HG02623 (cell line): ENCODE measurements at regions not wholly inside any gene's neighbourhood (a gene's known extent, or its start where the extent isn't known, plus 50 kb on each side); places are given as distances from the start of the nearest gene placed in this dataset.
"Not testable (repeated sequence)": the region's sequence is repeated elsewhere in the genome, so short reads cannot be mapped to it uniquely, and the experiment has no call there.

Source experiments
- ATAC-seq: cut with Tn5 transposase; IDR thresholded peaks from one replicate; pipeline ENCODE4 v1.9.1; 2021; ENCODE audit warnings: moderate library complexity; ENCODE audit not compliant: unreplicated experiment

DNA sequence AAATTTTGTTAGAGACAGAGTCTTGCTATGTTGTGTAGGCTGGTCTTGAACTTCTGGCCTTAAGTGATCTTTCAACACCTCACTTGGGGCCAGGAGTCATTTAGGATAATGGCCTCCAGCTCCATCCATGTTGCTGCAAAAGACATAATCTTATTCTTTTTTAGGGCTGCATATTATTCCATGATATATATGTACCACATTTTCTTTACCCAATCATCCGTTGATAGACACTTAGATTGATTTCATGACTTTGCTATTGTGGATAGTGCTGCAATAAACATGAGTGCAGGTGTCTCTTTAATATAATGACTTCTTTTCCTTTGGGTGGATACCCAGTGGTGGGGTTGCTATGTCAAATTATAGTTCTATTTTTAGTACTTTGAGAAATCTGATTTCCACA is 140.9 kb upstream of the LCORL start:
- no peak for ATAC-seq

DNA sequence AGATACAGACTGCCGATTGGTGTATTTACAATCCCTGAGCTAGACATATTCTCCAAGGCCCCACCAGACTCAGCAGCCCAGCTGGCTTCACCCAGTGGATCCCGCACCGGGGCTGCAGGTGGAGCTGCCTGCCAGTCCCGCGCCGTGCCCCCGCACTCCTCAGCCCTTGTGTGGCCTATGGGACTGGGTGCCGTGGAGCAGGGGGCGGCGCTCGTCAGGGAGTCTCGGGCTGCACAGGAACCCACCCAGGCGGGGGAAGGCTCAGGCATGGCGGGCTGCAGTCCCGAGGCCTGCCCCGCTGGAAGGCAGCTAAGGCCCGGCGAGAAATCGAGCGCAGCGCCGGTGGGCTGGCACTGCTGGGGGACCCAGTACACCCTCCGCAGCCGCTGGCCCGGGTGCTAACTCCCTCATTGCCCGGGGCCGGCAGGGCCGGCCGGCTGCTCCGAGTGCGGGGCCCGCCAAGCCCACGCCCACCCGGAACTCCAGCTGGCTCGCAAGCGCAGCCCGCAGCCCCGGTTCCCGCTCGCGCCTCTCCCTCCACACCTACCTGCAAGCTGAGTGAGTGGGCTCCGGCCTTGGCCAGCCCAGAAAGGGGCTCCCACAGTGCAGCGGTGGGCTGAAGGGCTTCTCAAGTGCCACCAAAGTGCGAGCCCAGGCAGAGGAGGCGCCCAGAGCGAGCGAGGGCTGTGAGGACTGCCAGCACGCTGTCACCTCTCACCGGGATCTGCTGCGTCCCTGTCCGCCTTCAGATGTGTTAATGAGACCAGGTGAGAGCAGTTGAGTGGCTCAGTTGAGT is 137.8 kb upstream of the LCORL start:
- not testable (repeated sequence) for ATAC-seq

DNA sequence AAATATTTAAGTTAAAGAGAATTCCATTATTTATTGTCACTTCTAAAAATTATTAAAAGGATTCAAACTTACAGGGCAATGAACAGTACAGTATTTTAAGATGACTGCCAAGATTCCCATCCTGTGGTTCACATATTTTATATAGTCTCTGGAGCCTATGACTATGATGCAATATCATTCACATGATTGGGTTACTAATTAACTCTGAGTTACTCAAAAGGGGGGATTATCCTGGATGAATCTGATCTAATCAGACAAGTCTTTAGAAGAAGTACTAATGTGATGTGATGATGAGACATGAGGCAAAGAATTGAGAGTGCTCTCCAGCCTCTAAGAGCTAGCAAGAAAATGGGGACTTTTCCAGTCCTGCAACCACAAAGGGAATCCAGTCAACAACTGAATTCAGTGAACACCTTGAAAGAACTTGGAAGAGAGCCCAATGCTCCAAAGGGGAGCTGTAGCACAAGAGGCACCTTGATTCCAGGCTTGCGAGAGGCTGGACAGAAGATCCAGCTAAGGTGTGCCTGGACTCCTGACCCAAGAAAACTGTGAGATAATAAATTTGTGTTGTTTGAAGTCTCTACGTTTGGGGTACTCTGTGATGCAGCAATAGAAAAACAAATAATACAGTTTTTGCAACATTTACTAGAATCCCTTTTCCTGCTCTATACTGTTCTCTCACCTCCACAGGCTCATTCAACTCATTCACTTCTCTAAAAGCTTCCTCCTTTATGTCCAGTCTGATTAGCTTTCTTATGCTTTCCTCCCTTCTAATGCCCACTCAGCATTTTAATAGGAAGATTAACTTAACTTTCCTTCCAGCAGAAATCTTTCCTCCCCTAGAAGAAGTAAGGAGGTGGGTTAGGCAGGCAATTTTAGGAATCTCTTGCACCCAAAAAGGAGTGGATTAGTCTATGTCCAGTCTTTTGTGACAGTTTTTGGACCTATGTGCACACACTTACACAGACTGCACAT is 133.8 kb upstream of the LCORL start:
- no peak for ATAC-seq

DNA sequence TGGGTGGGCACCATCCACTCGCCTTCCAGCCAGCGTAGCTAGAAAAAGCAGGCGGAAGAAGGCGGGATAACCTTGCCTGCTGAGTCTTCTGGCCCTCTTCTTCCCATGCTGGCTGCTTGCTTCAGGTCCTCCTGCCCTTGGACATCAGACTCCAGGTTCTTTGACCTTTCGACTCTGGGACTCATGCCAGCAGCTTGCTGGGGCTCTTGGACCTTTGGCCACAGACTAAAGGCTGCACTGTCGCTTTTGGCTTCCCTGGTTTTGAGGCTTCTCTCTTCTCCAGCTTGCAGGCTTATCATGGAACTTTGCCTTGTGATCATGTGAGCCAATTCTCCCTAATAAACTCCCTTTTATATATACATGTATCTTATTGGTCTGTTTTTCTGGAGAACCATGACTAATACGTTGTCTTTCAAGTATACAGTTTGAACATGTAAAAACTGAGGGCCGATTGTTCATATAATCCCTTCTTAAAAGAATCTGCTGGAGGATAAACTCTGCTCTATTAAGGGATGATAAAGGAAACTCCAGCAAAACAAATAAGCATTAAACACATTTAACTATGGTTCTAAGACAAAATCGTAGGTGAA is 116.6 kb upstream of the LCORL start:
- ATAC-seq, result no peak

GRCh38 chr4:18134111-18134510 is 112.6 kb upstream of the LCORL start:
- ATAC-seq, result no peak

DNA sequence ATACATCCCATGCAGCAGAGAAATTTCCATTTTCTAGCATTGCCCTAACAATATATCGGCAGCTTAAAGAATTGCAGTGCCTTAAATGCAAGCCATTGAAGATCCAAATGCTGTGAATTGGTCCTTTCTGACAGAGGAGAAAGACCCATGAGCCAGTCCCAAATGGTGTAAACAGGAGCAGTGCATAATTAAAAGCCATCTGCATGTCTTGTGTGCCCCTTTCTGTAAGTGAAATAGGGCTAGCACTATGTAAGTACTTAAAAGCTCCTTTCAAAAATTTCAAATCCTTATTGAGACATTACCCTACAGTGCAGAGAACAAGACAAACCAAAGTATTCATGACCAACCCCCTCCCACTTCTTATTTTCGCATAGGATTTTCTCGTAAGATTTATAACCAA is 108.7 kb upstream of the LCORL start:
- ATAC-seq, result no peak

GRCh38 chr4:18128241-18128640 is 106.7 kb upstream of the LCORL start:
- ATAC-seq, result no peak

- no peak for ATAC-seq
These were observed 105.5 kb upstream of the LCORL start for GRCh38 chr4:18127030-18127429.

DNA sequence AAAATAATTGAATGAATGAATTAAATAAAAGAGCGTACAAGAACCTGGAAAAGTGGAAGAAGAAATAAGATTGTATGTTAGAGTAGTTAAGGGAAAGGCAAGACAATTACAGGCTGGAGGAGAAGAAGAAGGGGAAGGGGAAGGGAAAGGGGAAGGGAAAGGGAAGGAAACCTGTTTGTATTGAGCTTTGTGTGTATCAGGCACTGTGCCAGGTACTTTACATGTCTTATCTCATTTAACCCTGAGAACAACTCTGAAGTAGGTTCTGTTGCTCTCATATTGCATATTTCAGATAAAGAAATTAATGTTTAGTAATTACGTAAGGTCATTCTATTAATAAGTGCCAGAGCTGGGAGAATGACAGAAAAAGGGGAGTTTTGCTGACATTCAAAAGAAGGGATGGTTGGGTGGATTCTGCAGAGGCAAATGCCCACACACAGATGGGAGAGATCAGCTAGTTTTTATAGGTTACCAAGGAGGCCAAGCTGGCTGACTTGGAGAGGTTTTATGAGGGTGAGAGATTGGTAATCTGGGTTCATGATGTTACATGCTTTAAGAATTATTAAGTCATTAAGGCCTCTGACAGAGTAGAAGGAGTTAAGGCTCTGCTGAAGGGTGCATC is 92.3 kb upstream of the LCORL start:
- no peak for ATAC-seq

DNA sequence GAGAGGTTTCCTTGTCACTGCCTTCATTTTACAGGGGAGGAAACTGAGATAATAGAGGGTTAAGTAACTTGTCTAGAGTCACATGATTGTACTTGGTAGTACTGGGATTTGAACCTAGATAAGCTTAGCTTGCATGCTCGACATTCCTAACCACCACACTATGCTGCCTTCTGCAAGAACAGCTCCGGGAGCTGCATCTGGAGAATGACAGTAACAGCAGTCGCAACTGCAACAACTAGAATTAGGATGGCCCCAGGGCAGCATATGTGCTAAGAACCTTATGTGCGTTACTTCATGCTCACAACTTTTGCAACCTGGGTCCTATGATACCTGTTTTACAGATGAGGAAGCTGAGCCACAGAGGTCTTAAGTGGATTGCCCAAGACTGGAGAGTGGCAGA is 89.5 kb upstream of the LCORL start:
- ATAC-seq, result no peak

DNA sequence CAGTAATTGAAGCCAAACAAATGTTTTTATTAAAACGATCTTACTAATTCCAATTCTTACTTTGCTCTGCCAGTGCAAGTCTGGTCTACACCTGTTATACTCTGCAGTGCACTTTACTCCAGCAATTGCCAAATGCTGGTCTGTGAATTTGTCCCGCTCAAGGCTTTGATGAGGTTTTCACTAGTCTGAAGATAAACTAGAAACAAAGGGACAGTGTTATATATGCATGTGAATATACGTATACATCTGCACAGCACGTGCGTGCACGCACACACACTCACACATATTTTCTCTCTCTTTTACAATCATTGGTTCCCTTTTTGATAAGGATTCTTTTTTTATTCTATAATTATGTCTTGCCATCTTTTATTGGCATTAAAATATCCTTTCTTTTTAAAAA is 88.5 kb upstream of the LCORL start:
- ATAC-seq, result no peak

DNA sequence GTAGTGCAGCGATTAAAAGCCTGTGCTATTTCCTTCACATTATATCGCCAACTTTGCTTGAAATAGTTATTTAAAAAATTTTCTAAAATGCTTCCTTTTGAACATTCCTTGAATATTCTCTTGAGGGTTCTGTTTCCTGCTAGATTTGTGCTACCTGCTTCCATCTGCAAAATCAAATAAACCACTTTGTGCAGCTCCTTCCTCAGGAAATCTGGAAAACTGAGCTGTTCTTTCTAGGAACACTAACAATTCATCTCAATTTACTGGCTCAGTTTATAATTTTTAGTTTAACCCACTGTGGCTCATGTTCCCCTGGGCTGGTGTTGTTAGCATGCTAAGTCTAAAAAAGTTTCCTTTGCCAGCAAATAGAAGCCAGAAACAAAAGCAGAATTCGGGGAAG is 88.1 kb upstream of the LCORL start:
- no peak for ATAC-seq

GRCh38 chr4:18107848-18108528 is 86.4 kb upstream of the LCORL start:
- not testable (repeated sequence) for ATAC-seq

DNA sequence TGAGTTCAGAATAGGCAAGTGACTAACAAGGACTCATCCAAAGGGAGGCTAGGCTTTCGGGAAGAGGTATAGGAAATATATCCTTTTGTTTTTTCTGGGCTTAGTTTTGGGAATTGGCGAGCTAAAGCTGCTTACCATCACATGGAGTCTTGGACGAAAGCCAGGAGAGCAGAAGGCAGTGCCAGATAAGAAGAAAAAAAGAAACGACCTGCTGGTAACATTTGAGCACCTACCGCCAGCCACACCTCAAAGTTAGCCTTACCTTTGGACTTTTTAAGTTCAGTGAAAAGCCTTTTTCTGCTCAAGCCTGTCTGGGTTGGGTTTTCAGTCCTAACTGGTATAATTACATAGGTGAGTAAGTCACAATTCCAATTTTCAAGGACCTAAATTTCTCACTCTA is 85.1 kb upstream of the LCORL start:
- no peak for ATAC-seq

GRCh38 chr4:18105030-18106011 is 83.8 kb upstream of the LCORL start:
- ATAC-seq, result peak; percentile 81

GRCh38 chr4:18103876-18104605 is 82.5 kb upstream of the LCORL start:
- no peak for ATAC-seq

DNA sequence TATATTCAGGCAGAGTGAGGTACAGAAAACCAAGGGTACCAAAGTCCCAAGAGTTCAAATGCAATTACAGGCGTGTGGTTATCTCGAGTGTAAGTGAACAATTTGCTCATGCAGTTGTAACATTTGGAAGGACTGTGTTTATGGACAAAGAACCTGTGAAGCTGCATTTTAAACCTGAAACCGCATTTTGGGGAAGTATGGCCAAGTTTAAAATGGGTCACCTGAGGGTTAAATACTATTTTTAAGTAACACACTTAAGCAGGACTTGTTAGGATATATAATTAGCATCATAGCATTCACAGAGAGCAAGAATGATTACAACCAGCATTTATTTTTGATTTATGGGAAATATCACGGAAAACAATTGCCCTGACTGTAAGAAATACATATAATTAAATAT is 79.1 kb upstream of the LCORL start:
- no peak for ATAC-seq

- not testable (repeated sequence) for ATAC-seq
These were observed 68.9 kb upstream of the LCORL start for GRCh38 chr4:18090447-18090846.

DNA sequence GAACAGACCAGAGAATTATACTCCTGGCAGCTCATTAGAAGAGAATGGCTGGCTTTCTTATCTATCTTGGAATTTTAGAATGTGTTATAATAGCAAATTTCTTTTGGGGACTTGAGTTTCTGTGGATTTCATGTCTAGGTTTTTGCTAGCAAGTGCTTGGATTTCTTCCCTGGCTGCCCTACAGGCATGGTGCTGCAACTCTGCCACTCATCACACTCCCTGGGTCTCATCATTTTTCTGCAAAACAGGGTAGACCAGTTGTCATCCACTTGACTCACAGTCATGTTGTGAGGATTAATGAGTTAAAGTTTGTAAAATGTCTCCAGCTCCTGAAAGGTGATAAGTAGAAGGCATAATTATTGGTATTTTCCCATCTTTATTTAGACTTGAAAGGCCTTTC is 60.7 kb upstream of the LCORL start:
- ATAC-seq, result no peak
